CD1c-positive myeloid dendritic cell (primary cell): ENCODE measurements at regions not wholly inside any gene's neighbourhood (a gene's known extent, or its start where the extent isn't known, plus 50 kb on each side); places are given as distances from the start of the nearest gene placed in this dataset.
"Not testable (repeated sequence)": the region's sequence is repeated elsewhere in the genome, so short reads cannot be mapped to it uniquely, and the experiment has no call there.

Experiments used
- DNase-seq: peaks from one replicate; pipeline ENCODE4 v3.0.0-alpha.2; 2016; ENCODE audit errors: extremely low spot score

- no peak for DNase-seq
Measured at GRCh38 chr9:82789155-82789824, 273.7 kb downstream of the RASEF start.

- no peak for DNase-seq
Measured at GRCh38 chr9:82790875-82791274, 272.1 kb downstream of the RASEF start.

DNA sequence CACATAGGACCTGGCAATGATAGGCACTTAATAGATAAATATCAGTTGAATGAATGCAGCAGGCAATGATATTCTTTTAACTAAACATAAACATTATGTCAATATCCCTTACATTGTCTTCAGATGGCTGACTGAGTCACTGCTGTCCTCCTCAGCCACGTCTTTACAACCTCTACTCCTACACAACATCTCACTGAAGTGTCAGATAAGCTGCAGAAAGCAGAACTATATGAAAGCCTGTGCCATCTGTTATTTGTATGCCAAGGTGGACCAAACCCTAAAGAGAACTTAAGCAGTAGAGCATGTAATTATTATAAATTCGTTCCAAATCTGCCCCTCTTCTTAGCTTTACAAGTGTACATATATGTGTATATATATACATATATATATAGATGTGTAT lies 271.2 kb downstream of the RASEF start:
- DNase-seq = no peak

GRCh38 chr9:82797534-82797933 lies 265.4 kb downstream of the RASEF start:
- DNase-seq = no peak

- DNase-seq = no peak
Measured at GRCh38 chr9:82799286-82799685, 263.7 kb downstream of the RASEF start.

GRCh38 chr9:82805027-82805426 lies 257.9 kb downstream of the RASEF start:
- no peak for DNase-seq

DNA sequence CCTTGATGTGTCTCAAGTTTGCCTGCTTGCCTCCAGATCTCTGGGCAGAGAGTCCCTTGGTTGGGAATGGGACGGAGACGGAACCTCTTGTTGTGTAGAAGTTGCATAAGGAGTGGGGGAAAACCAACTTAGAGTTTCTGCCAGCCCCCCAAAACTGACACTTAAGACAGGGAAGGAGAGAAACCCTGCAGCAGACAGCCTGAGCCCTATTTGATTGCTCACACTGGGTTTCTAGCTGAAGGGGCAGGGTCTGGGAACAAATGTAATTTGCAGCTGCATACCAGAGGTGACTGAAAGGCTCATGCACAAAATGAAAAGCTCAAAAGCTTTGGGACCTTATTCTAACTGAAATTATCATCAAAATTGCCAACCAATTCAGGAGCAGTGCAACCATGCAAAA lies 254.5 kb downstream of the RASEF start:
- DNase-seq = no peak

- DNase-seq = no peak
Measured at GRCh38 chr9:82810915-82811314, 252.0 kb downstream of the RASEF start.

GRCh38 chr9:82819260-82819659 lies 243.7 kb downstream of the RASEF start:
- no peak for DNase-seq

GRCh38 chr9:82820186-82820585 lies 242.8 kb downstream of the RASEF start:
- no peak for DNase-seq

- no peak for DNase-seq
Measured at GRCh38 chr9:82829818-82830217, 233.1 kb downstream of the RASEF start.

GRCh38 chr9:82865524-82865923 lies 197.4 kb downstream of the RASEF start:
- no peak for DNase-seq

- DNase-seq = no peak
Measured at GRCh38 chr9:82880336-82881050, 182.4 kb downstream of the RASEF start.

DNA sequence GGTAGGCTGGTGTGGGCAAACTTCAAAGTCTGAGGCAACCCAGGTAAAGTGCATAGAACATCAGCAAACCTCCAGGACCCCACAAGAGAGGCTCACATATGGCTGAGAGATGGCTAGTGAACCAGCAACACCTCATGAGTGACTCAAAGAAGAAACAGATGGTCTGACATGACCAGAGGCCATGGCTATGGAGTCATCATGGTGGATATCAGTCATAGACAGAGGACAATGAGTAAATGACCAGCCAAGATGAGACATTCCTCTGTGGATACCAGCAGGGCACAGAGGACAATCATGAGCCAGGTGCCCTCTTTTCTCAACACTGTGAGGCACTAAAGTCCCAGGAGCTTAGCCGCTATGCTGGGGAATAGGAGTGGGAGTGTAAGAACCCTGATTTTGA lies 180.8 kb downstream of the RASEF start:
- DNase-seq = no peak

DNA sequence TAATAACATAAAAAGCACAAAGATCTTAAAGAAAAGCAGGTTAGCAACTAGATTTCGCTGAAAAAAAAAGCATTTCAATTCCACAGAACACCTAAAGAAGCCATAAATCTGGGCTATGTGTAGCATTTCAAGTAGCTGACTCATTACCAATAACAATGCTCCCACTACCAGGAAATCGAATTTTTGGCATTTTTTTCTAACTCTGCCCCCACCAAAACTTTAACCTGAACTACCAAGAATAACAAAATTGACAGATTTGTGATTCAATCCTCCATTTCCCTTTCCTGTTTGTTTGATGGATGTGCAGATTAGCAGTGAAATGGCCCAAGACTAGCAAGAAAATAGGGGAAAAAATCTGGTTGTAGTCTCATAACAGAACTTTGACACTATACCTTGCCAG lies 180.2 kb downstream of the RASEF start:
- DNase-seq = no peak

DNA sequence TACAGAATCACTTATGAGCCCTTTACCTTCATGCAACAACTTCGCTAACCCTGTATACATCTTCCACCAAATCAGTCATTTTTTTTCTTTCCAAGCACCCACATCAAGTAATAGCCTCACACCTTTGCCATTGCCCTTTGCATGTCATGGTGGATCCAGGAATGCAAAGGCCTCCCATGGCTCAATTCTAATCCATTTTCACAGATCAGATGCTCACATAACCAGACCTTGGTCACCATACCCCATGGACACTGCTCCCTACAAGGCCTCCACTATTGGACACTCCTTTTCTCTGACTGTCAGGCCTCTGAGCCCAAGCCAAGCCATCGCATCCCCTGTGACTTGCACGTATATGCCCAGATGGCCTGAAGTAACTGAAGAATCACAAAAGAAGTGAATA lies 179.5 kb downstream of the RASEF start:
- DNase-seq = no peak

DNA sequence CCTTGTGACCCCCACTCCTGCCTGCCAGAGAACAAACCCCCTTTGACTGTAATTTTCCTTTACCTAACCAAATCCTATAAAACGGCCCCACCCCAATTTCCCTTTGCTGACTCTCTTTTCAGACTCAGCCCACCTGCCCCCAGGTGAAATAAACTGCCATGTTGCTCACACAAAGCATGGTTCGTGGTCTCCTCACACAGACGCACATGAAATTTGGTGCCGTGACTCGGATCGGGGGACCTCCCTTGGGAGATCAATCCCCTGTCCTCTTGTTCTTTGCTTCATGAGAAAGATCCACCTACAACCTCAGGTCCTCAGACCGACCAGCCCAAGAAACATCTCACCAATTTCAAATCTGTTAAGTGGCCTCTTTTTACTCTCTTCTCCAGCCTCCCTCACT lies 179.0 kb downstream of the RASEF start:
- DNase-seq = not testable (repeated sequence)

GRCh38 chr9:82890401-82890800 lies 172.5 kb downstream of the RASEF start:
- no peak for DNase-seq

DNA sequence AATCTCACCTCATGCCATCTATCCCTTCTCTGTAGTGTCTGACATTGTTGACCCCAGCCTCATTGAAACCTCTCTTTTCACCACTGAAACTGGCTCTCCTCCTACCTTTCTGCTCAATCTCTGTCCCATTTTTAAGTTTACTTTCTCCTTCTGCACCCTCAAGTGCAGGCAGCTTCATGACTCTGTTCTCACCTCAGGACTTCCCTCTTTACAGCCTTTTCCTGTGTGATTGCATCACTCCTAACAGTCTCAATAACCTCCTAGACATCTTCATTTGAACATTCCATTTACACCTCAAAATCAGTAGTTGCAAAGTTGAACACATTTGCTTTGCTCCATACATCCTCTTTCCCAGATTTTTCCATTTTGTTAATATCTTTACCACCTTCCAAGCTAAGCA lies 172.1 kb downstream of the RASEF start:
- no peak for DNase-seq

DNA sequence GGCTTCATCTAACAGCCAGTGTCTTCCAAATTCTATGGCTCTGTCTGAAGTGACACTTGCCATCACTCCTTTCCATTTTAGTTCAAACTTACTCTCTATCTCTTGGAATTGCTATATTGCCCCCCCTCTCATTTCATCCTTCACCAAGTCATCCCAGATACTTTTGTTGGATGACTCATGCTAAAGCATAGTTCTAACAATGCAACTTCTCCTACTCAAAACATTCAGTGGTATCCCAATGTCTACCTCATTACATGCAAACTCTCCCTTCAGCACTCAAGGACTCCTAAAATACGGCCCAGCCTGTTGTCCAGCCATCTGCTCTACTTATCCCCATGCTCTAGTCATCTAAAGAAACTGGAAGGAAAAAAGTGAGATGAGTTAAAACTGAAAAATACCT lies 171.6 kb downstream of the RASEF start:
- DNase-seq = no peak

GRCh38 chr9:82893549-82893948 lies 169.4 kb downstream of the RASEF start:
- DNase-seq = no peak

- DNase-seq = no peak
Measured at GRCh38 chr9:82894548-82894947, 168.4 kb downstream of the RASEF start.

DNA sequence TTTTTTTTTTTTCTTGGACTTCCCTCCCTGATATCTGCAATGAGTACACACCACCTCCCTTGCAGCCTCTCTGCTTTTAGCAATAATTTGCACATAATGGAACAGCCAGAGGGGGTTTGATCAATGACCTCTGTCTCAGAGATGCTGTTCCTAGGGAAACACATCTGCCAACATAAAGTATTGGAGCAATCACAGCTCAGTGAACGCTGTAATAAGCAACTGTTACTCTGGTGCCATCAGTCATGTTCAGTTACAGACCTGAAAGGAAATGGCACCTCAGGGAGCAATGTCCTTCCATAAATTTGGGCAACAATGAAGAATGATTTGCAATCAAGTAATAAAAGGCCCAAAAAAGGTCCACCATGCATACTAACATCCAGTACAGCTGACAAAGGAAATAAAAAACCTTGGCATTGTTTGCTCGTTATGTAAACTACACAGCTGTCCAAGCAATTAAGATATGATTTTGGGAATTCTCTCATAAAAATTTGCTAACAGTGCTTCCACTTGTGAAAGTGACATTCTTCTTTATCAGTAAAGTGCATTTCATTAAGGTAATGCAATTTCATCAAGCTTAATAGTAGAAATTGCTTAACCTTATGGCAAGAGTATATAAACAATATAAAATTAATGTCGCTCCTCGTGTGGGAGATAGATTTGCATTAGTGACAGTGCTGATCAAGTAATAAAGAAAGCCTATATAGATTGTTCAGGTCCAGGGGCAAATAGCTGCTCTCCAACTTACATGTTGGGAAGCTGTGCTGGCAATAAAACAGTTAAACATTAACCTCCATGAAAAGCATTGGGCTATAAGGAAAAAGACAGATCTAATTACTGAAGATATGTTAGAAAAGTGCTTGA lies 167.8 kb downstream of the RASEF start:
- no peak for DNase-seq
